8988T (cell line): ENCODE measurements at regions not wholly inside any gene's neighbourhood (a gene's known extent, or its start where the extent isn't known, plus 50 kb on each side); places are given as distances from the start of the nearest gene placed in this dataset.
"Not testable (repeated sequence)": the region's sequence is repeated elsewhere in the genome, so short reads cannot be mapped to it uniquely, and the experiment has no call there.

Experiments
- DNase-seq: peaks from one replicate; pipeline ENCODE4 v3.0.0; 2011

DNA sequence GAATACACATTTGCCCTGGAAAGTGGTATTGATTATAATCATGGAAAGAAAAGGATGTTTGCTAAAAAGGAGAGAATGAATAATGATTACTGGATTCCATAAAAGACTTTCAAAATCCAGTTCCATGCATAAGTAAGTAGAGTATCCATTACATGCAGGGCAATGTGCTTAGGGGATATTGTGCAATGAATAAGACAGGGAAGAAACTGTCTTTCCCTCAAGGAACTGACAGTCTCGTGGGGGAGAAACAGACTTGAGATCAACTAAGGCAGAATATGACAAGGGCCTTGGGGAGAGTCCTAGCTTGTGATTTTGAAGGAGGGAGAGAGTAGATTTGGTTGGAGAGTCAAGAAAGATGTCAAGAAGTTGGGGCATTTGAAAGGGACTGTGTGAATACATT lies 130.6 kb downstream of the SPP2 start:
- DNase-seq, result no peak

GRCh38 chr2:234179031-234179363 lies 128.5 kb downstream of the SPP2 start:
- no peak for DNase-seq

DNA sequence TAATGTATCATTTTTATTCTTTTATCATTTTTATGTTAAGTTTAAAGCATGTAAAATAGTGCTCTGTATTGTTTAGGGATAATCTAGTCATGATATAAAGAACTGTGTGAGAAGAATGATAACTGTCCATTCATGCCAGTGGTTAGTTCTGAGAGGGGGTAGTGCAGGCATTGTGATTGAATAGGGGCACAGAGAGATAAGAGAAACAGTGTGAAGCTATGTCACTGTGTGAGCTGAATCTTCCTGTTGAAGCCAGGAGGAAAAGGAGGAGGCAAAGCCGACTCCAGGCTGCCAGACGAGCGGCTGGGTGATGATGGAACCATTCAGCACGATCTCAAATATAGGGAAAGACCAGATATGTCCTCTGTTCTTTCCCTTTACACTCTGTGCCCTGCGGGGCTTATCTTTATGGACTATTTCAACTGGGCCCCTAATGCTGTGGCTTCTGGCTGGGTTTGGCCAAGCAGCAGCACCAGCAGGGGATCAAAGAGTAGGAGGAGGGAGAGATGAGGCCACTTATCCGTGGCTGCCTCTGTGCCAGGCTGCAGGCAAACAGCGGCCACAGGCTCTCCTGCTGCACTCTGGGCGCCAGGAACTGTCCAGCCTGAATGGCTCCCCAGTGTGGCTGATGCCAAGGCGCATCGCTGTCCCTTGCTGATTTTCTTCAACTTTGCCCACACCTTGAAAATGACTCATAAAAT lies 128.0 kb downstream of the SPP2 start:
- no peak for DNase-seq

DNA sequence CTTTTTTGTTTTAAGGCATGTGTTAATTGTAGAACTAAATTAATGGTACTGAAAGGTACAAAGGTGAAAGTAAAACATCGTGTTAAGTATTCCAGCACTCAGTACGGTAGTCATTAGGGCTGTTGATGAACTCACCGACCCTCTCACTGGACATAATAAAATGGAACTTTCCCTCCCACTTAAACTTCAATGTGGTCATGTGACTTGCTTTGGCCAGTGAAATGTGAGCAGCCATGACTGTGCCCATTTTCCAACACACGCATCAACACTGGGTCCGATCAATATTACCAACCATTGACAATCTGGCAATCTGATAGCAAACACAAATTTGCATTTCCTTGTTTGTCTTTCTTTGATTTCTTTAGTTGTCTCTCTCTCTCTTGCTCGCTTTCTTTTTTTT lies 125.1 kb downstream of the SPP2 start:
- DNase-seq, result no peak

DNA sequence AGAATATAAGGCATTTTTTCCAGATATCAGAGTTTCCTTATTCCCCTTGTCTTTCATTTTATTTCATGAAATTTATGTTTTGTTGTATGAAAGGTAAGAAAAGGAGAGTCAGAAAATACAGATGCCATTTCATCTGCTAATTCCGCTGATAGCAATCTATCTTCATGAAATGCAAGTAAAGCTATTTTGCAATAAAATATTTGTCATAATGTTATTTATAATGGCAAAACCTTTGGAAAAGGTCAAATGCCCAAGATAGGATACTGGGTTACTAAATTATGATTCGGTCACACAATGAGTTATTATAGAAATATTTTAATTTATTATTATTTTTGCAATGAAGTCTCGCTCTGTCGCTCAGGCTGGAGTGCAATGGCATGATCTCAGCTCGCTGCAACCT lies 124.2 kb downstream of the SPP2 start:
- no peak for DNase-seq

DNA sequence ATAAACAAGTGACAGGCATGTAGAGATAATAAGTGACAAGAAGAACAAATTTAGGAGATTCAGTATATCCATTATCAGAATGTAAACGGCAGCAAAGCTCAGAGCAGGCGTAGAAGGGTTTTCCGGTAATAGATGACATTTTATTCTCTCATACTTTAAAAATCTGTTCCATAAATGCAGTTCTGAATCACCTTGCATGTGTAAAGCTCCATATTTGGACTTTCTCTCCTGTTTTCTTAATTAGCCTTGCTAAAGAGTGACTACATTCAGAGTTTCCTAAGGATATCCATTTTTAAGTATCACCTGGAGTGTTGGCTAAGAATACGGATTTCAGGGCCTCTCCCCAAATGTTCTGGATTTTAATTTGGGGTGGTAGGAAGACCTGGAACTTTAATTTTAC lies 122.0 kb downstream of the SPP2 start:
- DNase-seq, result no peak

DNA sequence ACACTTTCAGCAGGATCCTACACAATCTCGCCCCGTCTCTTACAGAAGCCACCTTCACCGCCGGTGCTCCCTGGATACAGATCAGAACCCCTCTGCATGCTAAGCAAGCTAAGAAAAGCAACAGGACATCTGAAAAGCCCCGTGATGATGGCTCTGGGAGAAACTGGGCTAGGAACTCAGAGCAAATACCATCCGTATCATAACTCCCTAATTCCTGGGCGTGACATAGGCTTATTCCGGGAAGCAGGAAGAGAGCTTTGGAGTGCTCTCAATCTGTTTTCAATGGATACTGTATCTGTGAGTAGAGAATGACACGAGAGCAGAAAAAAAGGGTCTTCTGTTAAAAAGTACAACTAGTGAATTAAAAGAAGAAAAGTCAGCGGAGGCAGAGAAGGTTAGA lies 121.6 kb downstream of the SPP2 start:
- no peak for DNase-seq

- no peak for DNase-seq
Observed at GRCh38 chr2:234171666-234172065, 121.2 kb downstream of the SPP2 start.

GRCh38 chr2:234169674-234170073 lies 119.2 kb downstream of the SPP2 start:
- no peak for DNase-seq

DNA sequence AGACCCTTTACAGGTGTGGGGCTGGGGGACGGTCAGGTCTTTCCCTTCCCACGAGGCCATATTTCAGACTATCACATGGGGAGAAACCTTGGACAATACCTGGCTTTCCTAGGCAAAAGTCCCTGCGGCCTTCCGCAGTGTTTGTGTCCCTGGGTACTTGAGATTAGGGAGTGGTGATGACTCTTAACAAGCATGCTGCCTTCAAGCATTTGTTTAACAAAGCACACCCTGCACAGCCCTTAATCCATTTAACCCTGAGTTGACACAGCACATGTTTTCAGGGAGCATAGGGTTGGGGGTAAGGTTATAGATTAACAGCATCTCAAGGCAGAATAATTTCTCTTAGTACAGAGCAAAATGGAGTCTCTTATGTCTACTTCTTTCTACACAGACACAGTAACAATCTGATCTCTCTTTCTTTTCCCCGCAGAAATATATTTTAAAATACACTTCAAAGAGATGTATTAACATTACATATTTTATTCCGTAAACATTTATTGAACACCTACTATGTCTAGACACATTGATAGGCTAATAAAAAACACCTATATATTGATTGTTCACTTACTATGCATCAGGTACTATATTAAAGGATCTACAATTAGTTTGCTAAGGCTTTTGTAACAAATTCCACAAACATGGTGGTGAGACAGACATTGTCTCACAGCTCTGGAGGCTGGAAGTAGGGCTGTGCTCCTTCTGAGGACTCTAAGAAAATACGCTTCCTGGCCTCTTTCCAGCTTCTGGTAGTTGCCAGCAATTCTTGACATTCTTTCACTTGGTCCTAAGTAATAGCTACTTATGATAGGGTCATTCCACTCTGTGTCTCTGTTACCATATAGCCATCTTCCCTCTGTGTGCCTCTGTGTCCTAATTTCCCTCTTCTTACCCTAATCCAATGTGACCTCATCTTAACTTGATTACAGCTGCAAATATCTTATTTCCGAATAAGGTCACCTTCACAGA lies 118.4 kb downstream of the SPP2 start:
- not testable (repeated sequence) for DNase-seq

GRCh38 chr2:234166531-234166930 lies 116.0 kb downstream of the SPP2 start:
- no peak for DNase-seq

DNA sequence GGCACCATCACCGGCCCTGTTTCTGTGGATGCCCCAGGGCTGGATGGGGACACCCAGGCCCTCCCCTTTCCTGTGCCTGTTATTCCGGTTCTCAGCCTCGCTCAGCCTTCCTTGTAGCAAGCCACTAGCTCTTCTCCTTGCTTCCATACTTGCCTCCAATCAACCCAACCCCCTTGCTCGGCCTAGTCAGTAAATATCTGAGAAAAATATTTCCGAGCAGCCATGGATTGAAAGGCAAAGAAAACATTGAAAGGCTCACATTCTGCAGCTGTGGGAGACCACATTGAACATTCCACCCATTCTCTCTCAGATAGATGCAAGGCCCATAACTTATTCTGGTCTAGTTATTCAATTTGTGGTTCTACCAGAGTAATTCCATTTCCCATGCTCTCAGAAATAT lies 114.9 kb downstream of the SPP2 start:
- DNase-seq, result no peak

DNA sequence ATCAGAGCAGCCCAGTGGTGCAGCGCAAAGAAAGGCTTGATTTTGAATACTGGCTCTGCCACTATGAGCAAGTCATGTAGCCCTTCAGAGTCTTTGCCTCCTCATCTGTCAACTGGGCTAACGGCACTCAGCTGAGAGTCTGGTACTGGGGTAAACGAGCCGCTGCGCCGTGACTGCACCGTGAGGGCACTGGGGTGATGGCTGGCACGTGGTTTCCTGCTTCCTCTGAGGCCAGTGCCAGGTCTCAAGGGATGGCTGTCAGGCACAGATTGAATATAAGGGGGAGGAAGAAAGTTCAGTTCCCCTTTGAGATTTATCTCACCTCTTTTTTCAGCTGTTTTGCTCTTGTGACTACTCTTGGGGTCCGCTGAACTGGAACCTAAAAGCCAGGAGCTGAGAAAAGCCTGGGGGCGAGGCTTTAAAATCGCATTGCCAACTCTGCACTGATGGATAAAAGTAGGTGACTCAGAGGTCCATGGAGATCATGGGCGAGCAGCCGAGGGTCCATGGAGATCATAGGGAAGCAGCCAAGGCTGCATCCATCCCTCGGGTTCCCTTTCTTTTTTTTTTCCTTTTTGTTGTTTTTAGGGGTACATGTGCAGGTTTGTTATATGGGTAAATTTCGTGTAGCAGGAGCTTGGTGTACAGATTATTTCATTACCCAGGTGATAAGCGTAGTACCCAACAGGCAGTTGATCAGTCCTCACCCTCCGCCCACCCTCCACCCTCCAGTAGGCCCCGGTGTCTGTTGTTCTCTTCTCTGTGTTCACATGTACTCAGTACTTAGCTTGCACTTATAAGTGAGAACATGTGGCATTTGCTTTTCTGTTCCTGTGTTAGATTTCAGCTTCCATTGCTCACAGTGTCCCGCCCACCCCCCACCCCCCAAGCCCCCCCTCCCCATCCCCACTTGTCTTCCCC lies 114.3 kb downstream of the SPP2 start:
- no peak for DNase-seq

DNA sequence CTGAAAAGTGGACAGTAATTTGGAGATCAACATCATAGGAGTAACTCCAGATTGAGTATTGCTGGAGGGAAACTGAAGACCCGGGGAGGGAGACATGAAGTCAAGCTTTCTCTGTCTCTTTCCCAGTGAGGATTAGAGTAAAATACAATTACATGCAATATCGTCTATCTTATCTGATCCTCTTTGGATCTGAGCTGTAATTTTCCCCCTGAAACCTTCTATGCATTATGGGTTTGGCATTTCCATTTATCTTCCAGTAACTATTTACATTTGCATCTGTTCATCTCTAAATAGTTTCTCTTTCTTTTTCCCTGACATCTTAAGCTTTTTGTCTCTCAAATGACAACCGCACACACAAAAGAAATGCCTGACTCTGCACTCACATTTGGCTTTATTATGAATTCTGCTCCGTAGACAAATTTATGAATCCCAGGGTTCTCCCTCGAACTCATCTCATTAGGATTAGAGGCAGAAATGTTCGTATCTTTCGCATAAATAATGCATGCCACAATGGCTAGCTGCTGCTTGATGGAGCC lies 113.1 kb downstream of the SPP2 start:
- no peak for DNase-seq

GRCh38 chr2:234162861-234163260 lies 112.4 kb downstream of the SPP2 start:
- no peak for DNase-seq

DNA sequence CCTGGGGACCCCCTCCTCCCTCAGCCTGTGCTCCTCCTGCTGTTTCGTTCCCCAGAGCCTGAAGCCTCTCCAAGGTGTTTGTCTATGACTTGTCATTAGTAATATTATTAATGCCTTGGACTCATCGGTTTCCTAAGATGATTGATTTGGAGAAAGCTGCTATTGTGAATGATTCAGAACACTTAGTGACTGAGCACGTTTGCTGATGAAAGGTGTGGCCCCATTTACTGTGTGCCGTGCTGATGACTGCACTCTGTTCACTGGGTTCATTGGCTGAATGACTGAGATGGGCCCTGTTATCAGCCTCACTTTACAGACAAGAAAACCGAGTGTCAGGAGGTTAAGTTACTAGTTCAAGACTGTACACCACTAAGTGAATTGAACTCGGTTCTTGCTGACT lies 111.4 kb downstream of the SPP2 start:
- no peak for DNase-seq

GRCh38 chr2:234158812-234159211 lies 108.3 kb downstream of the SPP2 start:
- no peak for DNase-seq

DNA sequence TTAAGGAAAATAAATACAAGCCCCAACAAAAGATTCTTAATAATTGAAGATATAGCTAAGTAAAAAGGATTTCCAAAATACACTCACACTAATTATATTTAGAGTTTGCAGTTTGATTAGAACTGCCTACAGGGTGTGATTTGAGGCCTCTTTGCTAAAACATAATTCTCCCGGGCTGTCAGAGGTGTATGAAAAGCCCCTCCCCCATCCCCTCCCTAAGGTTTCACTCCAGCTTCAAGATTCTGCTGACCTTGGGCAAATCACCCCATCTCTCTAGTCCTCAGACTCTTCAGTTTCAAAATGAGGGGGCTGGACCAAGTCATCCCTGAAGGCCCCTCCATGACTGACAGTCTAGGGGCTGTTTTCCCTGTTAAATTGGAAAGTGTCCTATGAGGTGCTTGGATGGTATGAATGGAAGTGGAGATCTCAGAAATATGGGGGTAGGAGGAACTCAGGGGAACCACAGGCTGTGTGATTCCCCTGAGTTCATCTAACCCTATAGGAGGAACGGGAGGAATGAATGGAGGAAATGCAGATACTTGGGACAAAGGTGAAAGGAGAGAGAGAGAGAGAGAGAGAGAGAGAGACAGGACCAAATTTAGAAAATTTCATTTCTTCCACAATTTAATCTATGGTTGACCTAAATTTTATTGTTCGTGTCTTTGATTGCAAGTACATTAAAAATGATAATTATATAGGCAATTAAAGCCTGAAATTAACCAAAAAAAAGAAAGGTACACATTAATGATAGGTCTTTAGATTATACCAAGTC lies 107.5 kb downstream of the SPP2 start:
- no peak for DNase-seq

GRCh38 chr2:234156326-234156725 lies 105.8 kb downstream of the SPP2 start:
- no peak for DNase-seq

DNA sequence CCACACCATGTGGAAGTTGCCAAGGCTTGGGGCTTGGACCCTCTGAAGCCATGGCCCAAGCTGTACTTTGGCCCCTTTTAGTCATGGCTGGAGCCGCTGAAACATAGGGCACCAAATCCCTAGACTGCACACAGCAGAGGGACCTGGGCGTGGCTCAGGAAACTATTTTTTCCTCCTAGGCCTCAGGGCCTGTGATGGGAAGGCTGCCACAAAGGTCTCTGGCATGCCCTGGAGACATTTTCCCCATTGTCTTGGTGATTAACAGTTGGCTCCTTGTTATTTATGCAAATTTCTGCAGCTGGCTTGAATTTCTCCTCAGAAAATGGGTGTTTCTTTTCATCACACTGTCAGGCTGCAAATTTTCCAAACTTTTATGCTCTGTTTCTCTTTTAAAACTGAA lies 102.3 kb downstream of the SPP2 start:
- not testable (repeated sequence) for DNase-seq

DNA sequence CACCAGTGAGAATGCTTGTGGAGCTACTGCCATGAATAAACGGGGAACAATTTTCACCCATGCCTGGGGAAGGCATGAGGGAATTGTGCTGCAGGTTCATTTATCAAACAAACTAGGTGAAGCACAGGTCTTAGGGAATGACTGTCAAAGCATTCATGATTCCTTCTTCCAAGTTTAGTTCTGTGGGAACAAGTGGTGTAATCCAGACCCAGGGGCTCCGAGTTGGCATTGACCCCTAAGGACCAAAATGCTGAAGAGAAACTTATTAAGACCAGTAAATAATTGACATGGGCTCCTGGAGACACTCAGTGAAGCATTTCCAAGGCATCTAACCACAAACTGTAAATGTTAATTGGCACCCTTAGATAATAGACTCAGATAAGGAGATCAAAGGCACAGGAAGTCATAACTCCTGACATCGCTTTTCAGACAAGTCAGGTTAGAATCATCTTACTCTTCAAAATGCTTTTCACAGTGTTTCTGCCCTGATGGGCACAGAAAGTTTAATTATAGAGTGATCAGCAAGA lies 96.9 kb downstream of the SPP2 start:
- no peak for DNase-seq
